Astrocyte of the cerebellum (primary cell): ENCODE measurements at regions not wholly inside any gene's neighbourhood (a gene's known extent, or its start where the extent isn't known, plus 50 kb on each side); places are given as distances from the start of the nearest gene placed in this dataset.
"Not testable (repeated sequence)": the region's sequence is repeated elsewhere in the genome, so short reads cannot be mapped to it uniquely, and the experiment has no call there.

Experiments
- DNase-seq: peaks from one replicate; pipeline ENCODE4 v3.0.0-alpha.2; 2011; ENCODE audit warnings: low read depth
- H3K4me3 ChIP-seq: 2 replicates; pipeline ENCODE4 v1.5.1; 2011; ENCODE audit warnings: mild to moderate bottlenecking, low read depth, low read length, moderate library complexity
- in situ Hi-C: cut with HindIII; loops from 2 replicates; pipeline ENCODE4 v1.10.0; 2017; ENCODE audit warnings: low sequenced_read_pairs
- TF ChIP-seq, protein P1 (sequence below): IDR thresholded peaks from 2 replicates; pipeline ENCODE4 v1.5.1; 2012; ENCODE audit warnings: low read length, low read depth, moderate library complexity, mild to moderate bottlenecking; ENCODE audit errors: missing control alignments

GRCh38 chr13:81017513-81018152 is 676.7 kb upstream of the SPRY2 start:
- no peak overlapping the region for H3K4me3 ChIP-seq
- DNase-seq: peak; percentile 23
- TF ChIP-seq, protein P1, sequence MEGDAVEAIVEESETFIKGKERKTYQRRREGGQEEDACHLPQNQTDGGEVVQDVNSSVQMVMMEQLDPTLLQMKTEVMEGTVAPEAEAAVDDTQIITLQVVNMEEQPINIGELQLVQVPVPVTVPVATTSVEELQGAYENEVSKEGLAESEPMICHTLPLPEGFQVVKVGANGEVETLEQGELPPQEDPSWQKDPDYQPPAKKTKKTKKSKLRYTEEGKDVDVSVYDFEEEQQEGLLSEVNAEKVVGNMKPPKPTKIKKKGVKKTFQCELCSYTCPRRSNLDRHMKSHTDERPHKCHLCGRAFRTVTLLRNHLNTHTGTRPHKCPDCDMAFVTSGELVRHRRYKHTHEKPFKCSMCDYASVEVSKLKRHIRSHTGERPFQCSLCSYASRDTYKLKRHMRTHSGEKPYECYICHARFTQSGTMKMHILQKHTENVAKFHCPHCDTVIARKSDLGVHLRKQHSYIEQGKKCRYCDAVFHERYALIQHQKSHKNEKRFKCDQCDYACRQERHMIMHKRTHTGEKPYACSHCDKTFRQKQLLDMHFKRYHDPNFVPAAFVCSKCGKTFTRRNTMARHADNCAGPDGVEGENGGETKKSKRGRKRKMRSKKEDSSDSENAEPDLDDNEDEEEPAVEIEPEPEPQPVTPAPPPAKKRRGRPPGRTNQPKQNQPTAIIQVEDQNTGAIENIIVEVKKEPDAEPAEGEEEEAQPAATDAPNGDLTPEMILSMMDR: peak; percentile 37
- in situ Hi-C loops: no loop called here

DNA sequence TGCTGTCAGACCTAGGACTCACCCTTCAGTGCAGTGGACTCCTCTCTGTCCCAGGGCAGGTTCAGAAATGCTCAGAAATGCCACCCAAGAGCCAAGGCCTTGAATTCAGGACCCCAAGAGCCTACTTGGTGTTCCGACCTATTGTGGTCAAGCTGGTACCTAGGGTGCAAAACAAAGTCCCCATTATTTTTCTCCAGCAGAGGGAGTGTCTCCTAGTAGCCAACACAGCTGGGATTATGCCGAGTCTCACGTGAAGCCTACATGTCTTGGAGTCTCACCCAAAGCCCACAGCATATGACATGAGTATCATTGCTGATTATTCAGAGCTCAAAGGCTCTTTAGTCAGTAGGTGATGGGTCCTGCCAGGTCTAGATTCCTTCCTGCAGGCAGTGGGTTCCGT is 671.1 kb upstream of the SPRY2 start:
- in situ Hi-C loops: no loop called here
- TF ChIP-seq, protein P1: no peak
- no peak overlapping the region for H3K4me3 ChIP-seq
- no peak for DNase-seq

- H3K4me3 ChIP-seq: no peak overlapping the region
- TF ChIP-seq, protein P1: no peak
- DNase-seq: no peak
- in situ Hi-C loops: no loop called here
Observed at GRCh38 chr13:81001828-81002385, 661.0 kb upstream of the SPRY2 start.

DNA sequence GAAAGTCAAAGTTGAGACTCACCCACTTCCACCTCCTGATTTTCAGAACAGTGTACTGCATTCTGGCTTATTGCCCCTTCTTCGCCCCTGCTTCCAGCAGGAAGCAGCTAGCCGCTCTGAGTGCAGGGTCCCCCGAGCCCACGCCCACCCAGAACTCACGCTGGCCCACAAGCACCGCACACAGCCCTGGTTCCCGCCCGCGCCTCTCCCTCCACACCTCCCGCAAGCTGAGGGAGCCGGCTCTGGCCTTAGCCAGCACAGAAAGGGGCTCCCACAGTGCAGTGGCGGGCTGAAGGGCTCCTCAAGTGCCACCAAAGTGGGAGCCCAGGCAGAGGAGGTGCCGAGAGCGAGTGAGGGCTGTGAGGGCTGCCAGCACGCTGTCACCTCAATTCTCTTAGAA is 657.7 kb upstream of the SPRY2 start:
- in situ Hi-C loops, DNase-seq, H3K4me3 ChIP-seq: not testable (repeated sequence)

DNA sequence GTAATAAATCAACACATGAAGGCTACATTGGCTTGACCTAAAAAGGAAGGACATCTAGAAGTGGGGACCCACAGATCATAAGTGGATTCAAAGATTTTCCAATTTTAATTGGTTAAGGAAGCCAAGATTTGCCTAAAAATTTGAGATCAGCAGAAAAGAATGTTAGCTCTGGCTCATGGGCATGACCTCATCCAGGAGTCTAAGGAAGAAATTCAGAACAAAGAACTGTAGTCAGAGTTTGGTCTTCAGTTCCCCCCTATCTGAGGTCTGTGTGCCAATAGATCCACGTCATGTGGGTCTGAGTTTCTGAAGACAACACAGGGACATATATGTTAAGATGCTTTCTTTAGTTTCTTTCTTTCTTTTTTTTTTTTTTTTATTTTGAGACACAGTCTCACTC is 648.8 kb upstream of the SPRY2 start:
- H3K4me3 ChIP-seq: no peak overlapping the region
- in situ Hi-C loops: no loop called here
- no peak for DNase-seq
- TF ChIP-seq, protein P1: no peak

GRCh38 chr13:80989241-80989640 is 648.3 kb upstream of the SPRY2 start:
- in situ Hi-C loops: no loop called here
- DNase-seq: no peak

More at GRCh38 chr13:80989241-80989640, 648.3 kb upstream of the SPRY2 start:
- H3K4me3 ChIP-seq: no peak overlapping the region
- TF ChIP-seq, protein P1: no peak
